ENCODE measurements at regions not wholly inside any gene's neighbourhood (a gene's known extent, or its start where the extent isn't known, plus 50 kb on each side); places are given as distances from the start of the nearest gene placed in this dataset.

- Histone ChIP-seq H3K27ac (ENCODE audit: extremely low read depth, low read depth, low read length) (no peak overlapping the region), H3K4me3 (no peak overlapping the region), H3K9ac (ENCODE audit: insufficient read depth in 1 of 2, low read depth in 2 of 2, low read length in 2 of 2) (no peak overlapping the region), H4K20me1 (replicated peaks; ENCODE audit: control insufficient read depth, insufficient read depth, low read length) (no peaks in the 10 kb centered on the region), H3K4me2 (ENCODE audit: insufficient read depth, low read length) (no peak overlapping the region), H3K9me3 (replicated peaks; ENCODE audit: control insufficient read depth, insufficient read depth, low read depth, low read length) (no peaks in the 10 kb centered on the region; the same call in none of the 2 replicates), H3K36me3 (ENCODE audit: control insufficient read depth, insufficient read depth, low read length) (no peaks in the 10 kb centered on the region), H3K79me2 (ENCODE audit: control insufficient read depth, insufficient read depth, low read length) (no peaks in the 10 kb centered on the region), H3K27me3 (ENCODE audit: control insufficient read depth in 2 of 2, insufficient read depth in 2 of 2, low read length in 2 of 2) (no peaks in the 10 kb centered on the region), H3K9me1 (ENCODE audit: control insufficient read depth, insufficient read depth, low read length) (no peaks in the 10 kb centered on the region), H2AFZ (ENCODE audit: low read depth, low read length) (no peak overlapping the region), H3K4me1 (replicated peaks in 1 of 2; ENCODE audit: control insufficient read depth in 2 of 2, insufficient read depth in 2 of 2, low read length in 2 of 2) (no peaks in the 10 kb centered on the region)
- CTCF ChIA-PET (ENCODE audit: low intra/inter-chr PET ratio), result no interaction called here
- WGBS (ENCODE audit: insufficient coverage, low coverage, missing lambda C conversion rate), result 0% methylated on average over 1 of the region's 1 CpG
- in situ Hi-C loops (cut with MboI), result no loop called here
- FAIRE-seq (no peak), ATAC-seq (no peak), DNase-seq (ENCODE audit: extremely low read depth in 1 of 4, low spot score in 3 of 4) (no peak)
- no TSS peak for BruUV-seq (replicated peaks)
- POLR2A ChIA-PET, result no interaction called here
- intact Hi-C loops (cut with micrococcal nuclease), result no loop called here
- TF ChIP-seq ZKSCAN8 (CRISPR knock-in tag; IDR thresholded peaks at IDR 0.05), result no peak
- TF ChIP-seq ILF3 (IDR thresholded peaks at IDR 0.05; ENCODE audit: borderline replicate concordance), result no peak
- no peak for TF ChIP-seq ZNF449 (CRISPR knock-in tag; IDR thresholded peaks at IDR 0.05)
- no peak for TF ChIP-seq PCBP1 (IDR thresholded peaks at IDR 0.05; ENCODE audit: low read depth, low read length, poor library complexity, severe bottlenecking)
- no peak for TF ChIP-seq HMGXB4 (CRISPR knock-in tag; IDR thresholded peaks at IDR 0.05)
- no peak for TF ChIP-seq SIRT6 (IDR thresholded peaks at IDR 0.05; ENCODE audit: low read depth, low read length)
- no peak for TF ChIP-seq TRIM24 (IDR thresholded peaks at IDR 0.05)
- no peak for TF ChIP-seq SLC30A9 (CRISPR knock-in tag; IDR thresholded peaks at IDR 0.05)
- TF ChIP-seq FOXK2 (conservative IDR thresholded peaks at IDR 0.05 in 1 of 2, IDR thresholded peaks at IDR 0.05 in 1 of 2; ENCODE audit: low read depth in 2 of 2), result no peak
- no peak for TF ChIP-seq RBM17 (IDR thresholded peaks at IDR 0.05; ENCODE audit: borderline replicate concordance, low read depth, low read length)
- no peak for TF ChIP-seq KDM1A (IDR thresholded peaks at IDR 0.05)
- no peak for TF ChIP-seq E2F6 (IDR thresholded peaks at IDR 0.05; ENCODE audit: borderline replicate concordance in 1 of 2, extremely low read depth in 1 of 2, insufficient read depth in 1 of 2, insufficient read length in 1 of 2, low read depth in 1 of 2, low read length in 1 of 2, poor library complexity in 1 of 2, severe bottlenecking in 1 of 2)
- TF ChIP-seq ZNF280B (CRISPR knock-in tag; IDR thresholded peaks at IDR 0.05), result no peak
- TF ChIP-seq ZNF436 (CRISPR knock-in tag; IDR thresholded peaks at IDR 0.05), result no peak
- TF ChIP-seq ZNF584 (CRISPR knock-in tag; IDR thresholded peaks at IDR 0.05; ENCODE audit: low read depth), result no peak
- TF ChIP-seq E2F1 (CRISPR knock-in tag; IDR thresholded peaks at IDR 0.05), result no peak
- no peak for TF ChIP-seq EGR1 (conservative IDR thresholded peaks at IDR 0.05)
Measured at GRCh38 chr1:193658691-193659090, 472.3 kb upstream of the B3GALT2 start.

Measured in K562 (cell line).